Lower lobe of right lung (tissue), 2 donors: ENCODE measurements at regions not wholly inside any gene's neighbourhood (a gene's known extent, or its start where the extent isn't known, plus 50 kb on each side); places are given as distances from the start of the nearest gene placed in this dataset.

Experiments
- ATAC-seq, 2 donors: fragments of 200-7000 bp; cut with Tn5 transposase; one replicate each; pipeline ENCODE4 v1.9.1; 2020 to 2022; ENCODE audit warnings: mild to moderate bottlenecking in 2 of 2, moderate library complexity in 2 of 2
- DNase-seq: peaks from one replicate; pipeline ENCODE4 v3.0.0-alpha.2; 2020
- H3K27ac ChIP-seq: fragments of 200-600 bp; one replicate; pipeline ENCODE4 v1.8.0; 2022
- H3K27me3 ChIP-seq: fragments of 200-600 bp; one replicate; pipeline ENCODE4 v1.8.0; 2022; ENCODE audit warnings: low read depth
- H3K36me3 ChIP-seq: fragments of 200-600 bp; one replicate; pipeline ENCODE4 v1.8.0; 2022; ENCODE audit warnings: mild to moderate bottlenecking
- H3K4me1 ChIP-seq: fragments of 200-600 bp; one replicate; pipeline ENCODE4 v1.8.0; 2022
- H3K4me3 ChIP-seq: fragments of 200-600 bp; one replicate; pipeline ENCODE4 v1.8.0; 2022; ENCODE audit warnings: mild to moderate bottlenecking
- H3K9me3 ChIP-seq: fragments of 200-600 bp; one replicate; pipeline ENCODE4 v1.8.0; 2022
- CTCF ChIP-seq: fragments of 200-600 bp; IDR thresholded peaks from one replicate; pipeline ENCODE4 v1.8.0; 2022; ENCODE audit warnings: antibody characterized with exemption, mild to moderate bottlenecking
- intact Hi-C: fragments of 100-400 bp; cut with DNase I; formaldehyde crosslinking; loops from one replicate; pipeline ENCODE4 v1.11.0; 2022
- donor health status: DM: no; HTN: yes; CAD: no; lungs with severe emphysema.

GRCh38 chr2:21303876-21304275 is 180.1 kb downstream of the TDRD15 start:
- Histone ChIP-seq H3K4me1 (no peaks in the 10 kb centered on the region), H3K9me3 (no peaks in the 10 kb centered on the region), H3K36me3 (no peaks in the 10 kb centered on the region), H3K4me3 (no peak overlapping the region), H3K27ac (no peak overlapping the region), H3K27me3 (no peaks in the 10 kb centered on the region)
- intact Hi-C loops, result no loop called here
- no peak for ATAC-seq
- no peak for TF ChIP-seq CTCF
- DNase-seq, result no peak

GRCh38 chr2:21305581-21305980 is 181.8 kb downstream of the TDRD15 start:
- no peak for TF ChIP-seq CTCF
- Histone ChIP-seq H3K27ac (no peak overlapping the region), H3K4me1 (no peaks in the 10 kb centered on the region), H3K27me3 (no peaks in the 10 kb centered on the region), H3K4me3 (no peak overlapping the region), H3K36me3 (no peaks in the 10 kb centered on the region), H3K9me3 (no peaks in the 10 kb centered on the region)
- DNase-seq (no peak), ATAC-seq (no peak)
- intact Hi-C loops, result no loop called here

- intact Hi-C loops, result no loop called here
- Histone ChIP-seq H3K4me3 (no peak overlapping the region), H3K9me3 (no peaks in the 10 kb centered on the region), H3K27ac (no peak overlapping the region), H3K4me1 (no peaks in the 10 kb centered on the region), H3K27me3 (no peaks in the 10 kb centered on the region), H3K36me3 (no peaks in the 10 kb centered on the region)
- ATAC-seq (no peak), DNase-seq (no peak)
- TF ChIP-seq CTCF, result no peak
Observed at GRCh38 chr2:21306235-21306634, 182.5 kb downstream of the TDRD15 start.

GRCh38 chr2:21307037-21307436 is 183.3 kb downstream of the TDRD15 start:
- ATAC-seq, result no peak
- Histone ChIP-seq H3K36me3 (no peaks in the 10 kb centered on the region), H3K4me3 (no peak overlapping the region), H3K27ac (no peak overlapping the region), H3K4me1 (no peaks in the 10 kb centered on the region), H3K9me3 (no peaks in the 10 kb centered on the region), H3K27me3 (no peaks in the 10 kb centered on the region)
- DNase-seq, result no peak
- TF ChIP-seq CTCF, result no peak
- intact Hi-C loops, result no loop called here

- Histone ChIP-seq H3K27me3 (no peaks in the 10 kb centered on the region), H3K36me3 (no peaks in the 10 kb centered on the region), H3K27ac (no peak overlapping the region), H3K4me1 (no peaks in the 10 kb centered on the region), H3K9me3 (no peaks in the 10 kb centered on the region), H3K4me3 (no peak overlapping the region)
- TF ChIP-seq CTCF, result no peak
- ATAC-seq (no peak), DNase-seq (no peak)
- intact Hi-C loops, result no loop called here
Observed at GRCh38 chr2:21310493-21310892, 186.7 kb downstream of the TDRD15 start.

- no peak for DNase-seq
- Histone ChIP-seq H3K9me3 (no peaks in the 10 kb centered on the region), H3K27me3 (no peaks in the 10 kb centered on the region), H3K4me3 (no peak overlapping the region), H3K4me1 (no peaks in the 10 kb centered on the region), H3K36me3 (no peaks in the 10 kb centered on the region), H3K27ac (no peak overlapping the region)
- intact Hi-C loops, result no loop called here
- no peak for TF ChIP-seq CTCF
- no peak for ATAC-seq
Observed at GRCh38 chr2:21314322-21314835, 190.6 kb downstream of the TDRD15 start.
